Fibroblast of mammary gland (primary cell): ENCODE measurements at regions not wholly inside any gene's neighbourhood (a gene's known extent, or its start where the extent isn't known, plus 50 kb on each side); places are given as distances from the start of the nearest gene placed in this dataset.

Source experiments
- DNase-seq: peaks from one replicate; pipeline ENCODE4 v3.0.0-alpha.2; 2010; ENCODE audit warnings: low read depth
- H3K4me3 ChIP-seq: 2 replicates; pipeline ENCODE4 v1.5.1; 2011; ENCODE audit warnings: low read depth, mild to moderate bottlenecking, low read length, moderate library complexity; ENCODE audit not compliant: control insufficient read depth
- CTCF ChIP-seq: conservative IDR thresholded peaks from 2 replicates; pipeline ENCODE4 v1.5.1; 2011; ENCODE audit warnings: low read depth, low read length, inconsistent platforms; ENCODE audit not compliant: control insufficient read depth, insufficient read depth

- H3K4me3 ChIP-seq: no peak overlapping the region
- peak; percentile 14 for DNase-seq
- TF ChIP-seq CTCF: no peak
Measured at GRCh38 chr15:56523521-56523920, 58.6 kb upstream of the MNS1 start.

GRCh38 chr15:56519000-56519399, 54.1 kb upstream of the MNS1 start:
- no peak for TF ChIP-seq CTCF
- DNase-seq: no peak
- no peak overlapping the region for H3K4me3 ChIP-seq
